Fibroblast of skin of back (primary cell): ENCODE measurements at regions not wholly inside any gene's neighbourhood (a gene's known extent, or its start where the extent isn't known, plus 50 kb on each side); places are given as distances from the start of the nearest gene placed in this dataset.

Experiments
- DNase-seq: peaks from one replicate; pipeline ENCODE4 v3.0.0-alpha.2; 2013

DNA sequence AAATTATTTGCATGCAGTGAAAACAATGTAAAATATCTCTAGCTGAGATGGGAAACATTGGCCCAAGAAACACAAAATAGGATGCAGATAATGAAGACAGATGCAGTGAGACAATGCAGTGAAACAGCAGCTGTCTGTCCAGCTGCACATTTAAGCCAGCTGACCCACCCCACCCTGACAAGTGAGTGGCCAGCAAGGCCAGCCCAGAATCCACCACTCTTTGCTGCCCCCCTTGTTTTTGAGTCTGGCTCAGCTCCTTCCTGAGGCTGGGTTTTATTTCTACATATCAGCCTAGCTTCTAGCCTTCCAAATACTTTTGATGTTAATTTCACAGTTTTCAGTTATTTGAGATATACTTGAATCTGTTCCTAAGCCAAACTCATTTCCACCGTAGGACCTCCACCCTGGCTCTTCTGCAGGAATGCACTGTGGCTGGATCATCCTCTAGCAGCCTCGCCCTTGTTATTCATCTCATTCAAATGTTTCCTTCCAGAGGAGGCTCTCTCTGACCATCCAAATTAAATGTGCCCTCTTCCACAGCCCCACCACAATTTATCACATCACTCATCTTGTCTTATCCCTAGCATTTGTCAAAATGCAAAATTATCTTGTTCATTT is 154.1 kb upstream of the POU2AF2 start:
- DNase-seq = no peak

DNA sequence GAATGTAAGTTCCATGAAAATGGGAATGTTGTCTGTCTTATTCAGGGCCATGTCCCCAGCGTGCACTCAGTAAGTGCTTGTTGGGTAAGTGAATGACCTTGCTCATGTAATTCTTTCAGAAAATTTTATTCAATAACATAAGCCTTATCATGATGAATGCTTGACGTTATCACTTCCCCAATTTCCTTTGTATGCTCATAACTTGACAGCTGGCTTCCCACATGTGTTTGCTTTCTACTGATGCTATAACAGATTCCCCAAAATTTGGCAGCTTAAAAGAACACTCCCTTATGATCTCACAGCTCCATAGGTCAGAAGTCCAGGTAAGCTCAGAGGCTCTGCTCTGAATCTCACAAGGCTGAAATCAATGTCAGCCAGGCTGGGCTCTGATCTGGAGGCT is 155.8 kb upstream of the POU2AF2 start:
- no peak for DNase-seq

DNA sequence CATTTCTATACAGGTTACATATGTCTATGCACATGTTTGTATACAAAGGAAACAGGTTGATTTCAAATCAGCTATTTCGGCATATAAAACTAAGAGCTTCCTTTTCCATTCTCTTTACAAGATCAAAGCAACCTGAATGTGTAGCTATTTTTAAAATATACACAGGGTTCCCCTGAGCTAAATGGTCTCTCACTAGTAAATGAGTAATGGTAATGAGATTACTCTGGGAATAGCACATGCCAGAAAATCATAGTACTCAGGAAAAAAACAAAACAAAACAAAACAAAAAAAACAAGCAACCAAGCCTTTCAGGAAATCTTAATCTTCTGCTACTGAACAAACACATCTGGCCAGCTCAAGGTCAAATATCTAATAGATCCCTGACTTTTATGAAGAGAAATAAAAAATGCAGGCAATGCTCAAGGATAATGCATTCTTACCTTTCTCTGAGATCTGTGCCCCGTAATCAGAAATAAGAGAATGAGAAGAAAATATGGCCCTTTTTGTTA is 156.6 kb upstream of the POU2AF2 start:
- DNase-seq = no peak

DNA sequence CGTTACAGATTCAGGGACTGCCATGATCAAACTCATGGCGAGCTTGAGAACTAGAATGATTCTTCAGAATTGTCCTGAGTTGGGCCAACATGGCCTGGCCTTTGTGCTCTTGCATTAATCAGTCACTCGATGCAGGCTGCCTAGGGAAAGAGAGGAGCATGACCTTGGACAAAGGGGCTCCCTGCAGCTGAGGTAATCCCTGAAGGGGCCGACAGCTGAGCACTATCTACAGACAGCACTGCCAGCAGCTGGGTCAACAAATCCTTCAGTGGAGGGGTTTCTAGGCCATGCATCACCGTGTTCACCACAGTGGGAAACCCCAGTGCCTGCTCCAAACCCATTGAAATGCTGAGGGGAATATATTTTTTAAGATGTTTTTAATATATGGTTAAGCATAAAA is 159.5 kb upstream of the POU2AF2 start:
- no peak for DNase-seq

DNA sequence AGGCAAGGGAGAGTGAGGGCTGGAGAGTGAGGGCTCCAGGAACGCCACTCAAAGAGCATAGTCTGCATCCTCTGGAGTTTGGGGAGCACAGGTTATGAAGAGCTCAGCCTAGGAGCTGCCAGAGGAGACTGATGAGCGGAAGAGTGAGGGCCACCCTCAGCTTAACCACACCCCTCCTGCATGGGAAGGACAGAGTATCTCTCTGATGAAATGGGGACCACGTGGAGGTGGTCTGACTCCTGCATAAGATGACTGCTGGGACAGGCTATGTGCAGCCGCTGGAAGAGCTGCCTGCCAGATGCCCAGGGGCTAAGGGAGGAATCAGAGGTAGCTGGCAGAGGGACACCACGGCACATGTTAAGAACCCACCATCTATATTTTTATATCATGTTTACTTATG is 162.9 kb upstream of the POU2AF2 start:
- DNase-seq = no peak

DNA sequence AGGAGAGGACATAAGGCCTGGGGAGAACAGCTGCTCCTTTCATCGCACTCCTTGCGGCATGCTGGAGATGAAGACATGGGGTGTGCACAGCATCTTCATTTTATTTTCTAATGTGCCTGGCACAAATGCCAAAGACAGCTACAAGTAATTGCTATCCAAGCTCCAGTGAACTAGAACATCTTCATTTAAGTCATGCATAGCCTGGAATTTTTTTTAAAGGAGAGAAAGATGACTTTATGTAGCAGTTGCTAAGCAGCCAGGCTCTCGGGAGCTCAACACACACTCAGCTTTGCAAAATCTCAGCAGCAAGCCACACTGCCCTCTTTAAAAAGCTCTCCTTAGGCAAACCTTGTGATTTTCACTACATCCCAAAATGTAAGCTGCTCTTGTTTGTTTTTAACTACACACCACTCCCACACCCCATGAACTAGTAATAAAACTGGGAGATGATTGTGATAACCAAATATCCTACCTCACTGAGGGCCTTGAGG is 164.5 kb upstream of the POU2AF2 start:
- DNase-seq = no peak

DNA sequence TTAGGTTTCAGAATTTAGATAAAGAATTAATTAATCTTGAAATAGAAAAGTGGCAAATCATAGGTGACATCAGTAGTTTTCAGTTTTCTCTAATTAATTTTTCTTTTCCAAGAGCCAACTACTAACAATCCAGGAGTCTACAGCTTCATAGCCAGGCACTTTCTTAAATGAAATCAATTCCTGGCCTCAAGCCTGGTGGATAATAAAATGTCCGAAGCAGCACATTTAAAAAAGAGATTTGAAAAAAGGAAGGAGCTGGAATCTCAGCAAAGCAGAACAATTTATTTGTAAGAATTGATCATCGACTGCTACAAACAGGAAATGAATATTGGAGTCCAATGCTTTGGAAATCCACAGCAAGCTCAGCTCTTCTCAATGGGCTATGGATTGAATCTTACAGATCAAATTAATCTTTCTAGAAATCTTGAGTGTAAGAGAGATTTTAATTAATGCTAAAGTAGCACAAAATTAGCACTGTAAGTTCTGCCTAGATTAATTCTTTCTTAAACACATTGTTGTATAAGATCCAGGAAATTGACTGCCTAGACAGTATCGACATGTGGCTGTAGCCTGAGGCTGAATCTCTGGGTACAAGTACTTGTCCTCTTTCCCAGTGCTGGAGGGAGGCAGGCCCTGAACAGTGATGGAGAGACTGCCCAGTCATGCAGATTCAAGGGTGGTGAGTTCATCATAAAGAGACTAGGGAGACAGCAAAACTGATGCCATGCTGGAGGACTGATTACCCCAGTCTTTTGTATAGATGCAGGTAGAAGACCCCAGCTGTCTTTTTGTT is 167.8 kb upstream of the POU2AF2 start:
- no peak for DNase-seq

DNA sequence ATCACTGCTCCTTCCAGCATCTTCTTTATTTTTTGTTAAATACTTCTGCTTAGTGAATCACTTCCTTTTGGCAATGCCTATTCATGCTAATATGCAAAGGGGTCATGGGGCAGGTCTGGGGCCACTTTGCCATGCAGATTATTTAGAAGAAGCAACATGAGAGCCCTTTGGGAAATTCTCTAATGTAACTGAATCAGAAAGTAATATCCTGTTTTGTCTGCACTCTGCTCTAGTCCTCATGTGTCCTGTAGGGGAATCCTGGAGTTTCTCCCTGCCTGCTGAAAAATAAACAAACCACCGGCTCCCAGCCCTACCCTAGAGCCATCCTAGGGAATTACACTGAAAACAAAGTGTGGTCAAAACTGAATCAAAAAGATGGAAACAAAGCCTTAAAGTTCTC is 176.5 kb upstream of the POU2AF2 start:
- DNase-seq = peak; percentile 30

DNA sequence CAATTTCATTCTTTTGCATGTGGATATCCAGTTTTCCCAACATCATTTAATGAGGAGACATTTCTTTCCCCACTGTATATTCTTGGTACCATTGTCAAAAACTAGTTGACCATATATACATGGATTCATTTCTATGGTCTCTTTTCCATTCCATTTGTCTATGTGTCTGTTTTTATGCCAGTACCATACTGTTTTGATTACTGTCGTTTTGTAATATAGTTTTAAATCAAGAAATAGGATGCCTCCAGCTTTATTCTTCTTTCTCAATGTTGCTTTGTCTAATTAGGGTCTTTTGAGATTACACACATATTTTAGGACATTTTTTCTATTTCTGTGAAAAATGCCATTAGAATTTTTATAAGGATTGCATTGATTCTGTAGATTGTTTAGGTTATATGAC is 177.5 kb upstream of the POU2AF2 start:
- no peak for DNase-seq

DNA sequence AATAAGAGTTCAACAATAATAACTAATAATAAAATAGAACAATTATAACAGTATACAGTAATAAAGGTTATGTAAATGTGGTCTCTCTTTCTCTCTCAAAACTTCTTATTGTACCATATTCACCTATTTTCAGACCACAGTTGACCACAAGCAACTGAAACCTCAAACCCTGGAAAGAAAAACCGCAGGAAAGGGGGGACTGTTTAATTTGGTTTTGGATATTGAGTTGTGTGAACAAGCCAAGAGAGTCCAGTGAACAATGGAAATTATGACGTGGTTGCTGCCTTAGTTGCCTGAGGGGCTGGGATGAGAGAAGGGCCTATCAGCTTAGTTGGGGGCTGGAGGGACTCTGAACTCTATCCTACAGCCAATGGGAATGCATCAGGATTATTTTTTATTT is 178.7 kb upstream of the POU2AF2 start:
- no peak for DNase-seq

DNA sequence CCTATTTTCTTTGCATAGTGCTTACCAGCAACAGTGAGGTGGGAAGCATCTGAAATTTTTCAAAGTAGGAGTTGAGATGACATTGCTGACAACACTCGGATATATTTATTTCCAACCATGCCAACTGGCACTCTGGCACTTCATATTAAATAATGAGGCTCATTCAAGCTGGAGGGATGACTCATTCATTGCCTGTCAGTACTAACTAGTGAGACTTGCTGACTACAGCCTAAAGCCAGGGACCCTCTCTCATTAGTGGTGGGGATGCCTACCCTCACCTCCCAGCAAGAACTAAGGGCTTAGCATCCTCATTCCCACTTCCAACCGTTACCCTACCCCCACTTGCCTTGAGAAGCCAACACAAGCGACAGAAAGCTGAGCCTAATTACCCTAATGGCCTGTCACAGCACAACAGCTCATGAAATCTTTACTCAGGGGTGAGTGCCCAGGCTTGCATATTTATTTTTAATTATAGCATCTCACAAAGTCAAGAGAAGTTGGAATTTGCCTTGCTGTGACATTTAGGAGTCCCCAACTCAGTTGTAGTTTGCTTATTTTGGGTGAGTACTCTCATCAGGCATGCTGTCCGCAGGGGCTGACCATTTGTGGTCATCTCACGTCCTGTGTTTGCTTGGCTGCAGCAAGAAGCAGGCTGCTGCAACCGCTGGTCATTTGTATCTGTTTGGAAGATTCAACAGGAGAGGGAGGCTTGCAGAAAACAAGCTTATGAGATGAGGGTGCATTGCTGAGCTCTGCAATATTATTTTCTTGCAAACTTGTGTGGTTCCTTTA is 181.6 kb upstream of the POU2AF2 start:
- DNase-seq = peak; percentile 24

DNA sequence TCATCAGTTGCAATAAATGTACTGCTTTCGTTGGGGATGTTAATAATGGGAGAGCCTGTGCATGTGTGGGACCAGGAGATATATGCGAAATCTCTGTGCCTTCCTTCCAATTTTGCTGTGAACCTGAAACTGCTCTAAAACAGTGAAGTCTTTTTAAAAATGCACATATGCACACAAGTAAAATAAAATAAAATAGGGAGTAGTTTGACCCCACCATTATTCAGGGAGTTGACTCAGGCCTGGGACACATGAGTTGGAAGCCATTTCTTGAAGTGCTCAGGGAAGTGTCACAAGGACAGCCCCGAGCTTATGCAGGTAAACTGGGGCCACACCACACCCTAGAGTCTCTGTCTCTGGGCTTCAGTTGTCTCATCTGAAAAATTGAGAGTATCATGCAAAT is 183.1 kb upstream of the POU2AF2 start:
- no peak for DNase-seq

DNA sequence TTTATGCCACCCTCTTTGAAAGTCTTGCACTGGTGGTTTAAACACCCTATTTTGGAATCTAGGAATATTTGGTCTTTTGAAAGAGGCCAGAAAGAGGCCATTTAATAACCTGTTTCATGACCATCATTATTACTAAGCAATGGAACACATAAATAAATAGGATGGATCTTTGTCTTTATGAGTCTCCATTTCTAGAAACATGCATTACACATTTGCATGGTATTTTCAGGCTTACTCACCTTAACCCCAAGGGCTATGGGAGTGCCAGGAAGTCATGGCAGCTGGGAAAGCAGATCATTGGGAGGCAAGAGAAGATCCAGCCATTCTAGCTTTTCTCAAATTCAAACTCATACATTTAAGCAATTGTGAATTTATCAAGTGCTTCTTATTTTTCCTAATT is 185.8 kb upstream of the POU2AF2 start:
- peak; percentile 12 for DNase-seq

DNA sequence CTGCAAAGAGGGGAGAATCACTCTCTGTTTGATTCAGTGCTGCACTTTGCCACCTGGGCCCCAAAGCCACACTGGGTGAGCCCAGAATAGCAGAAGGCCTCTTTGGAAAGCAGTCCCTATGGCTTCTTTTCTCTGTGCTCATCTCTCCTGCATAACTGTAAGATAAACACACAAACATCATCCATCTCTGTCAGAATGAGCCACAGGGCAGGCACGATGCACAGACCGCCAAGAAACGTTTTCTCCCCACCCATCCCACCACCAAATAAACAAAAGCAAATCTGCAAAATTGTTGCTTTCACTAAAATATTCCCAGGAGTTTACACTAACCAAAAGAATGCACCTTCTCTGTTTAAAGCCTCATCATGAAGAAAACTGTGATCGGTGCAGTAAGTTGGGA is 196.4 kb upstream of the POU2AF2 start:
- DNase-seq = no peak

DNA sequence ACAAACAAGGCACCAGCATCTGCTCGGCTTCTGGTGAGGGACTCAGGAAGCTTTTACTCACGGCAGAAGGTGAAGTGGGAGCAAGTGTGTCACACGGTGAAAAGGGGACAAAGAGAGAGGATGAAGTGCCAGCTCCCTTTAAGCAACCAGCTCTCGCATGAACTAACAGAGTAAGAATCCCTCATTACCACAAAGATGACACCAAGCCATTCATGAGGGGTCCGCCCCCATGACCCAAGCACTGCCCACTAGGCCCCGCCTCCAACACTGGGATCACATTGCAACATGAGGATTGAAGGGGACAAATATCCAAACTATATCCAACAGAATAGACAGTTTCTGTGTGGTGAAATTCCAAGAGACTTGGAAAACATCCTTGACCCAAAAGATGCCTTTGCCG is 198.2 kb upstream of the POU2AF2 start:
- no peak for DNase-seq

DNA sequence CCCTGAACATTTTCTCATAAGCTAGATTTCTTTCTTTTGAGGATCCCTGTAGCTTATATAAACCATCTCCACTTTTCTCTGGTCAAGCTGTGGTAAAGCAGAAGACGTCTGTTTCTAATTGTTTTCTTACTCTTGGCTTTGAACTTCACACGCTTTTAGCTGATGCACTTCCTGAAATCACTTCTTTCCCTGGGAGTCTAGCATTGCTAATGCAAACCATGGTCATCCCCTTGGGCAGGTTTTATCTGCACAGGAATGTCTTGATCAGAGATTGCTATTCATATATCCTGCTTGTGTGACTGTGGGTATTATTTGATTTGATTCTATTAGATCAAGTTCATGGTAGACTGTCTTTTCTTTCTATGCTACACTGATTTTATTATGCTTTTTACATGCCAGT is 199.2 kb upstream of the POU2AF2 start:
- no peak for DNase-seq

DNA sequence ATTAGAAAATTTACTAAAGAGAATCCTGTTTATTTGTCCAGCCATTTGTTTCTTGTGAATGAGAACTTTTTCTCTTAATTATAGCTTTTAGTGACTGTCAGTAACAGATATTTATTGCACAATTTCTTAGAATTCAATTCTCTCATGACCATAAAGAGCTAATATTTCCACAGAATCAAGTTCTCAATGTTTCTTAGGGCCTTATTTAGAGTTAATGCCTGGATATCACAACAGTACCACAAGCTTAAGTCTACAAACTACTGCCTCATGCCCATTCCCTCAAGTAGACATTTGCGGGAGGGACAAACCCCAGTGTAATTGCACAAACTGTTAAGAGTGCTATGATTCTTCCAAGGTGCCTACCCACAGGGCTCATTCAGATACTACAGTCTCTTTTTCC is 199.7 kb upstream of the POU2AF2 start:
- no peak for DNase-seq

DNA sequence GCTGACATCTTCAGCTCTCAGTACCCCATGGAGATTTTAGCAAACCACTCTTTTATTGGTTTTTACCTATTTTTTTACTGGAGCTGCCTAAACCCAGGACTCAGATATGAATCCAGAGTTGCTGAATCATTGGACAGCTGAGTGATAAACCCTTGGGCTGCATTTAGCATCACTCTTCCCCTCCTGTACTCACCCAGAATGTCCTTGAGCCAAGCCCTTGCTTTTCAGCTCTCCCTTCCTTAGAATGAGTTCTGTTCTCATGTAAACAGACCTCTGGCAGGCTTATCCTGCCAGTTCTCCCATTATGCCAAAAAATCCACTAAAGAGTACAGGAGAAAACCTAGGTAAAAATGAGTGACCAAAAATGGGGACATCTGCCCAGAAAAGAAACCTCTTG is 200.1 kb upstream of the POU2AF2 start:
- DNase-seq = no peak

DNA sequence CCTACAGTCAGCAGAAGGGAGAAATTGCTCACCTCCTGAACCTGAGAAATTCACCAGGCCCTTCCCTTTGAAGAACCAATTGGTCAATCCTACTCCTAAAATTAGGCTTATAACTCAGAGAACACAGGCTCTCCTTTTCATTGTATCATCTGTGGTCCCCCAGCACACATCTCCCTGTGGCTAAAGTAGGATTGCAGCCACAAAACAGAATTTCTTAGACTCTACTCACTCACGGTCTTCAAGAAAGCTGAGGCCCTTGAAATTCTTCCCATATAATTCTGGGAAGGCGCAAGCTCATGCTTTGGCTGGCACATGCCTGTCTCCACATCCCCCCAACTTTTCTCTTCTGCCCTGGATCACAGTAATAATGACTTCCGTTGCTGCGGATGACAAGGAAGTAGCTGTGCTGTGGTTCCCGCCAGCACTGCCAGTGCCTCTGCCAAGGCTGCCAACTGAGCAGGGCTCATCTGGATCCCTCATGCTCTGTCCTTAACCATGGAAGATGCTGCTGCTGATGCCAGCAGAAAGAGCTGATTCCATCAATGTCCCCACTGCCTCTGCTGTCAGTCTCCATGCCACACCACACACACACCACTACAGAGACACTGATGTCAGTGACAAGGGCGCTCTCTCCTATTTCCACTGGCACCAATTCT is 200.6 kb upstream of the POU2AF2 start:
- no peak for DNase-seq

DNA sequence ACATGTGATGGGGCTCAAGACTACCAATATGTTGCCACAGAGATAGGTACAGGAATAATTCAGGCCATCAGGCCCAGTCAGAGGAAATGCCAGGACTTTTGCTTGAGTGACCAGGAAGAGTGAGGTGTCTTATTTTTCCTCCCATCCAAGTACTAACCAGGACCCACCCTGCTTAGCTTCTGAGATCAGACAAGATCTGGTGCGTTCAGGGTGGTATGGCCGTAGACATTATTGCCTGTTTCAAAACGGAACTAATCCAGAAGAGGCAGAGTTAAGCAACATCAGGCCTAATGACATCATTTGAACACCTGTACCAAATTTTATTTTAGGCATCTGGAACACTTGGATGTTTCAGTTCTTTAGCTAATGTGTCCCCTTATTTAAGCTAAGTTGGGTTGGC is 205.5 kb upstream of the POU2AF2 start:
- DNase-seq = no peak

DNA sequence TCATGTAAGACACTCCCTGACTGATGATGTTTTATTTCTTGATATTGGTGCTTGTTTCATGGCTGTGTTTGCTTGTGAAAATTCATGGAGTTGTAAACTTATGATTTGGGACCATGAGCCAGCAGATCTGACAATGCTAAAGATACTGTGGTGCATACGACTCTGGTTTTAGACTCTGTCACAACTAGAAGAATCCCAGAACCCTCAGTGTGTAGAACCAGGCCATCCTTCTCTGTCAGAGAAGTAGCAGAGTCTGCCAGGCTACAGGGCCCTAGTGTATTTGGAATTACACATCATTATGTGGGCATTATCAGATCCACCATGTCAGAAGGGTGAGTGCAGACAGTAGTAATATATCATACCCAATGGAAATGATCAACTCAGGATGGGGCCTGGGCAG is 209.8 kb upstream of the POU2AF2 start:
- no peak for DNase-seq

DNA sequence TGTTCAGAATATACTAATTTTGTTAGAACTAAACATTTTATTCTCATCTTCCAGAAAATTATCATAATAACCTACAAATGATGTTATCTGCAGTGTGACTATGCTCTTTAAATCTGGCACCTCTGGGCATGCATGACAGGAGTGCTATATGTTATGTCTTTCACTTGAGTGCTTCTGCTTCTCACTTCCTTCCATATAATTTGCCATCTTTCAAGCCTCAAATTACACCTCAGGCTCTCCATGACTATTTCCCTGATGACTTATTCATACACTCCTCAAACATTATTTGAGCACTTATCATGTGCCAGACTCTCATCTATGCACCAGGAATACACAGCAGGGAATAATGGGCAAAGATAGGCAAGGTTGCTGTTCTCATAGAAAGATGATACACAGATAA is 219.3 kb upstream of the POU2AF2 start:
- no peak for DNase-seq

DNA sequence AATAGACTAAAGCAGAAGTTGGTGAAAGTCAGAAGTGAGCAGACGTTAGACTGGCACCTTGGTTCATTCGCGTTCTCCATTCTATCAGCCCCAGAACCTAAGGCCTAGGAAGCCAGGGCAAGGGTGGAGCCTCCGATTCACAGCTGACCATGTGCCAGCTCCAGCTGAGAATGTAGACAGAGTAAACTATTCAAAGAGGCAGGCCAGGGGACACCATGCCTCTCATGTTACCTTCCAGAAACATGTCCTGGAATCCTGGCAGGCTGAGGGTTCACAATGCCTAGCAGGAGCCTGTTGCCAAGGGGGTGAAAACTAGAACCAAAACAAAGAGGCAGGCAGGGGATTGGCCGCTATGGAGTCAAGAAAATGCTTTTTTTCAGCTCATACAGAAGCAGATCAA is 224.4 kb upstream of the POU2AF2 start:
- DNase-seq = no peak
